Panc1 (cell line): ENCODE measurements at regions not wholly inside any gene's neighbourhood (a gene's known extent, or its start where the extent isn't known, plus 50 kb on each side); places are given as distances from the start of the nearest gene placed in this dataset.

Experiments used
- ATAC-seq: fragments of 200-7000 bp; cut with Tn5 transposase; 2 replicates; pipeline ENCODE4 v1.9.1; 2020; ENCODE audit warnings: mild to moderate bottlenecking, moderate library complexity
- BruUV-seq: library from RNA; stranded (reverse); fragments of 400-500 nt; replicated peaks from 2 replicates; lab custom pipeline; 2021; lab: Mats Ljungman, UMichigan
- CTCF ChIA-PET: fragments of 300-600 bp; sonication (Branson Sonifier 250); formaldehyde crosslinking; loops from one replicate; lab custom pipeline; 2022; ENCODE audit warnings: antibody characterized with exemption; lab: Charles Lee
- POLR2A ChIA-PET: fragments of 300-600 bp; sonication (Branson Sonifier 250); formaldehyde crosslinking; loops from one replicate; lab custom pipeline; 2022; ENCODE audit warnings: antibody characterized with exemption; lab: Charles Lee
- DNase-seq: peaks from one replicate; pipeline ENCODE4 v3.0.0-alpha.2; 2010; ENCODE audit warnings: low read depth, low spot score
- H3K27ac ChIP-seq: 2 replicates; pipeline ENCODE4 v1.5.1; 2011; ENCODE audit warnings: mild to moderate bottlenecking, low read length, inconsistent platforms
- H3K27me3 ChIP-seq: fragments of 200-500 bp; sonication (Bioruptor generic); 2 replicates; pipeline ENCODE4 v1.6.0; 2014; ENCODE audit warnings: low read length, inconsistent platforms; ENCODE audit not compliant: control insufficient read depth, insufficient read depth
- H3K36me3 ChIP-seq: fragments of 200-500 bp; sonication (Bioruptor generic); 2 replicates; pipeline ENCODE4 v1.5.1; 2014; ENCODE audit warnings: inconsistent platforms, mild to moderate bottlenecking, low read length, moderate library complexity; ENCODE audit not compliant: control insufficient read depth, insufficient read depth
- H3K4me1 ChIP-seq: 2 replicates; pipeline ENCODE4 v1.5.1; 2011; ENCODE audit warnings: inconsistent platforms, mild to moderate bottlenecking, low read length, moderate library complexity; ENCODE audit not compliant: control insufficient read depth, insufficient read depth
- H3K4me3 ChIP-seq, 2 experiments: 2 replicates each; pipeline ENCODE4 v1.5.1; 2011 to 2012; ENCODE audit warnings: low read depth in 2 of 2, low read length in 2 of 2, mild to moderate bottlenecking in 2 of 2, inconsistent platforms in 1 of 2, moderate library complexity in 1 of 2
- H3K9me3 ChIP-seq: fragments of 200-500 bp; sonication (Bioruptor generic); 2 replicates; pipeline ENCODE4 v1.5.1; 2014; ENCODE audit warnings: low read depth, mild to moderate bottlenecking, inconsistent platforms, low read length, moderate library complexity; ENCODE audit not compliant: control insufficient read depth, insufficient read depth
- POLR2AphosphoS5 ChIP-seq: IDR thresholded peaks from 2 replicates; pipeline ENCODE4 v1.6.1; 2012; ENCODE audit warnings: mild to moderate bottlenecking, low read depth, low read length, moderate library complexity
- SIN3A ChIP-seq: IDR thresholded peaks from 2 replicates; pipeline ENCODE4 v1.6.1; 2012; ENCODE audit warnings: low read depth, mild to moderate bottlenecking, low read length, moderate library complexity, borderline replicate concordance; ENCODE audit not compliant: insufficient read depth
- TCF7L2 ChIP-seq: IDR thresholded peaks from 2 replicates; pipeline ENCODE4 v1.6.1; 2011; ENCODE audit warnings: mild to moderate bottlenecking, low read depth, low read length, inconsistent platforms
- in situ Hi-C: cut with HindIII; loops from 2 replicates; pipeline ENCODE4 v1.10.0; 2016; ENCODE audit warnings: low sequenced_read_pairs, low pct_unique_long_range_greater_than_20kb
- intact Hi-C: fragments of 100-400 bp; cut with micrococcal nuclease; formaldehyde crosslinking; loops from one replicate; pipeline ENCODE4 v1.10.0; 2022; ENCODE audit not compliant: unreplicated experiment
- TF ChIP-seq, protein P1 (sequence below): fragments of 450-650 bp; IDR thresholded peaks from 2 replicates; pipeline ENCODE4 v1.5.1; 2017; ENCODE audit warnings: mild to moderate bottlenecking
- TF ChIP-seq, protein P2 (sequence below), 2 experiments: IDR thresholded peaks; 2 replicates each; pipeline ENCODE4 v1.6.1; 2011 to 2012; ENCODE audit warnings: low read depth in 2 of 2, control low read depth in 1 of 2, low read length in 1 of 2, mild to moderate bottlenecking in 1 of 2, moderate library complexity in 1 of 2; ENCODE audit not compliant: insufficient read depth in 1 of 2

DNA sequence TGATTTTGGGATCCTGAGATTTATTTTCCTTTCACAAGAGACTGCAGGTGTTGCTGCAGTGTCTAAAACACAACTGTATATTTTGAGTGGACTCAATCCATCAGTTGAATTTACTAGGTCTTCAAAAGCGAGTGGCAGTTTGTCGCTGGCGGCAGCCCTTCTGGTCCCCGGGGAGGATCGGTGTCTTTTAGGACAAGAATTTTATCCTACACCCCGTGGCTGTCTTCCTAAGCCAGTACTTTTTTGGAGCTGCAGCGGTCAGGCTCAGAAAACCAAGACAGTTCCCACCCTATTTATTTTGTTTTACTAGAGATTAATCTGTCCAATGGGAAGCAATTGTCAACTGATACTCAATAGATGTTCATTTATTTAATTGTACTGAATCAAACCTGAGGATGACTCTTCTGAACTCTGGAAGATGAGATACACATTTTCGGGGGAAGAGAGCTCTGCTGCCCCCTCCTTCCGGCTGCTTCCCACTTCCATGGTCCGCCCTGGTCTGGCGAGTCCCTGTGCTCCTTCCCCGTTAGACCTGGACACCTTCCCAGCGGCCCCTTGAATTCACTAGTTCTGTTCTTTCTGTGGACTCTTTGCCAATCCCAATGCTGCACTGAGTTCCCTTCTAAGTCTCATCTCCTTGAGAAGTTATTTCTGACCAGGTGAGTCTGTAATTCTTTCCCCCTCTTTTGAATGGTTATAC is 90.6 kb downstream of the ERMARD start:
- H3K4me1 ChIP-seq: no peaks in the 10 kb centered on the region
- POLR2A ChIA-PET: no interaction called here
- intact Hi-C loops: no loop called here
- BruUV-seq: no TSS peak
- H3K9me3 ChIP-seq: no peaks in the 10 kb centered on the region
- H3K27ac ChIP-seq: no peak overlapping the region
- H3K4me3 ChIP-seq: no peak overlapping the region
- ATAC-seq (no peak), DNase-seq (no peak)
- CTCF ChIA-PET: no interaction called here
- peaks cover 14% of the 10 kb centered on the region for H3K27me3 ChIP-seq
- H3K36me3 ChIP-seq: no peaks in the 10 kb centered on the region
- in situ Hi-C loops: no loop called here
- TF ChIP-seq SIN3A (no peak), POLR2AphosphoS5 (no peak), TCF7L2 (no peak)
- TF ChIP-seq, protein P1, sequence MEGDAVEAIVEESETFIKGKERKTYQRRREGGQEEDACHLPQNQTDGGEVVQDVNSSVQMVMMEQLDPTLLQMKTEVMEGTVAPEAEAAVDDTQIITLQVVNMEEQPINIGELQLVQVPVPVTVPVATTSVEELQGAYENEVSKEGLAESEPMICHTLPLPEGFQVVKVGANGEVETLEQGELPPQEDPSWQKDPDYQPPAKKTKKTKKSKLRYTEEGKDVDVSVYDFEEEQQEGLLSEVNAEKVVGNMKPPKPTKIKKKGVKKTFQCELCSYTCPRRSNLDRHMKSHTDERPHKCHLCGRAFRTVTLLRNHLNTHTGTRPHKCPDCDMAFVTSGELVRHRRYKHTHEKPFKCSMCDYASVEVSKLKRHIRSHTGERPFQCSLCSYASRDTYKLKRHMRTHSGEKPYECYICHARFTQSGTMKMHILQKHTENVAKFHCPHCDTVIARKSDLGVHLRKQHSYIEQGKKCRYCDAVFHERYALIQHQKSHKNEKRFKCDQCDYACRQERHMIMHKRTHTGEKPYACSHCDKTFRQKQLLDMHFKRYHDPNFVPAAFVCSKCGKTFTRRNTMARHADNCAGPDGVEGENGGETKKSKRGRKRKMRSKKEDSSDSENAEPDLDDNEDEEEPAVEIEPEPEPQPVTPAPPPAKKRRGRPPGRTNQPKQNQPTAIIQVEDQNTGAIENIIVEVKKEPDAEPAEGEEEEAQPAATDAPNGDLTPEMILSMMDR: no peak
- TF ChIP-seq, protein P2, sequence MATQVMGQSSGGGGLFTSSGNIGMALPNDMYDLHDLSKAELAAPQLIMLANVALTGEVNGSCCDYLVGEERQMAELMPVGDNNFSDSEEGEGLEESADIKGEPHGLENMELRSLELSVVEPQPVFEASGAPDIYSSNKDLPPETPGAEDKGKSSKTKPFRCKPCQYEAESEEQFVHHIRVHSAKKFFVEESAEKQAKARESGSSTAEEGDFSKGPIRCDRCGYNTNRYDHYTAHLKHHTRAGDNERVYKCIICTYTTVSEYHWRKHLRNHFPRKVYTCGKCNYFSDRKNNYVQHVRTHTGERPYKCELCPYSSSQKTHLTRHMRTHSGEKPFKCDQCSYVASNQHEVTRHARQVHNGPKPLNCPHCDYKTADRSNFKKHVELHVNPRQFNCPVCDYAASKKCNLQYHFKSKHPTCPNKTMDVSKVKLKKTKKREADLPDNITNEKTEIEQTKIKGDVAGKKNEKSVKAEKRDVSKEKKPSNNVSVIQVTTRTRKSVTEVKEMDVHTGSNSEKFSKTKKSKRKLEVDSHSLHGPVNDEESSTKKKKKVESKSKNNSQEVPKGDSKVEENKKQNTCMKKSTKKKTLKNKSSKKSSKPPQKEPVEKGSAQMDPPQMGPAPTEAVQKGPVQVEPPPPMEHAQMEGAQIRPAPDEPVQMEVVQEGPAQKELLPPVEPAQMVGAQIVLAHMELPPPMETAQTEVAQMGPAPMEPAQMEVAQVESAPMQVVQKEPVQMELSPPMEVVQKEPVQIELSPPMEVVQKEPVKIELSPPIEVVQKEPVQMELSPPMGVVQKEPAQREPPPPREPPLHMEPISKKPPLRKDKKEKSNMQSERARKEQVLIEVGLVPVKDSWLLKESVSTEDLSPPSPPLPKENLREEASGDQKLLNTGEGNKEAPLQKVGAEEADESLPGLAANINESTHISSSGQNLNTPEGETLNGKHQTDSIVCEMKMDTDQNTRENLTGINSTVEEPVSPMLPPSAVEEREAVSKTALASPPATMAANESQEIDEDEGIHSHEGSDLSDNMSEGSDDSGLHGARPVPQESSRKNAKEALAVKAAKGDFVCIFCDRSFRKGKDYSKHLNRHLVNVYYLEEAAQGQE (IDR thresholded peaks at IDR 0.05; ENCODE audit: insufficient read depth in 1 of 2, low read depth in 2 of 2, low read length in 1 of 2): no peak

- ATAC-seq: no peak
- in situ Hi-C loops: no loop called here
- ChIA-PET POLR2A (no interaction called here), CTCF (no interaction called here)
- Histone ChIP-seq H3K9me3 (no peaks in the 10 kb centered on the region), H3K4me1 (no peaks in the 10 kb centered on the region), H3K27me3 (peaks cover 17% of the 10 kb centered on the region), H3K27ac (no peak overlapping the region), H3K4me3 (no peak overlapping the region), H3K36me3 (no peaks in the 10 kb centered on the region)
- no TSS peak for BruUV-seq
- TF ChIP-seq, protein P1: no peak
- TF ChIP-seq TCF7L2 (no peak), POLR2AphosphoS5 (no peak), SIN3A (no peak)
- TF ChIP-seq, protein P2 (IDR thresholded peaks at IDR 0.05; ENCODE audit: insufficient read depth in 1 of 2, low read depth in 2 of 2, low read length in 1 of 2): no peak
- intact Hi-C loops: no loop called here
- DNase-seq: no peak
These were observed 89.8 kb downstream of the ERMARD start for GRCh38 chr6:169841251-169841650.
